B cell (primary cell): ENCODE measurements at regions not wholly inside any gene's neighbourhood (a gene's known extent, or its start where the extent isn't known, plus 50 kb on each side); places are given as distances from the start of the nearest gene placed in this dataset.
A peak's percentile ranks its signal among the peaks of the same experiment; 100 is the strongest.

Experiments used
- ATAC-seq: fragments of 200-7000 bp; cut with Tn5 transposase; one replicate; pipeline ENCODE4 v1.10.0; 2021; ENCODE audit warnings: low read depth, mild to moderate bottlenecking, moderate number of reproducible peaks, moderate library complexity
- CTCF ChIA-PET: fragments of 350-600 bp; sonication (Branson Sonifier 250); formaldehyde crosslinking; loops from one replicate; lab custom pipeline; 2021; ENCODE audit warnings: antibody characterized with exemption, inconsistent platforms; lab: Charles Lee
- POLR2A ChIA-PET: fragments of 350-600 bp; sonication (Branson Sonifier 250); formaldehyde crosslinking; loops from one replicate; lab custom pipeline; 2021; ENCODE audit warnings: antibody characterized with exemption; lab: Charles Lee
- DNase-seq: peaks from one replicate; pipeline ENCODE4 v3.0.0; 2013
- H2AFZ ChIP-seq: 2 replicates; pipeline ENCODE4 v1.6.1; 2012; ENCODE audit warnings: mild to moderate bottlenecking, low read depth, low read length; ENCODE audit not compliant: insufficient read depth, poor library complexity, severe bottlenecking
- H3K27ac ChIP-seq, 2 donors: 1 replicate in 1 of 2; 2 replicates in 1 of 2; pipeline ENCODE4 v1.5.1; 2012 to 2013; ENCODE audit warnings: low read length in 2 of 2, mild to moderate bottlenecking in 2 of 2, moderate library complexity in 1 of 2
- H3K27me3 ChIP-seq, 4 experiments: fragments of 200-600 bp in 1 of 4; sonication (generic) in 1 of 4; replicated peaks in 1 of 4; 1 replicate in 2 of 4; 2 replicates in 2 of 4; pipeline versions ENCODE4 v1.6.1 to v1.7.0; 2013 to 2016; ENCODE audit warnings: low read length in 3 of 4, mild to moderate bottlenecking in 2 of 4, mixed read lengths in 1 of 4, moderate library complexity in 1 of 4; ENCODE audit not compliant: insufficient read depth in 4 of 4, control insufficient read depth in 3 of 4; ENCODE audit errors: control extremely low read depth in 1 of 4
- H3K36me3 ChIP-seq, 2 experiments: replicated peaks in 1 of 2; 1 replicate in 1 of 2; 2 replicates in 1 of 2; pipeline versions ENCODE4 v1.6.1 to v1.7.1; 2013; ENCODE audit warnings: low read length in 1 of 2; ENCODE audit not compliant: insufficient read depth in 2 of 2, control insufficient read depth in 1 of 2; ENCODE audit errors: control extremely low read depth in 1 of 2, extremely low read depth in 1 of 2
- H3K4me1 ChIP-seq, 2 donors: fragments of 200-600 bp in 1 of 2; sonication (generic) in 1 of 2; 1 replicate in 1 of 2; 2 replicates in 1 of 2; pipeline versions ENCODE4 v1.5.1 to v1.6.1; 2013 to 2017; ENCODE audit warnings: low read length in 2 of 2; ENCODE audit not compliant: control insufficient read depth in 2 of 2, insufficient read depth in 2 of 2
- H3K4me2 ChIP-seq: replicated peaks from 2 replicates; pipeline ENCODE3; 2012; ENCODE audit warnings: mild to moderate bottlenecking, low read depth, low read length; ENCODE audit not compliant: poor library complexity, severe bottlenecking
- H3K4me3 ChIP-seq, 5 experiments: fragments of 200-600 bp in 1 of 5; sonication (generic) in 1 of 5; 1 replicate in 3 of 5; 2 replicates in 2 of 5; pipeline versions ENCODE4 v1.5.1 to v1.7.0; 2011 to 2016; ENCODE audit warnings: low read length in 4 of 5, mild to moderate bottlenecking in 4 of 5, low read depth in 2 of 5, control low read depth in 1 of 5, moderate library complexity in 1 of 5; ENCODE audit not compliant: insufficient read depth in 1 of 5; ENCODE audit errors: control extremely low read depth in 1 of 5, extremely low read depth in 1 of 5
- H3K79me2 ChIP-seq: fragments of 200-600 bp; sonication (generic); one replicate; pipeline ENCODE4 v1.6.0; 2016; ENCODE audit warnings: low read length; ENCODE audit not compliant: control insufficient read depth, insufficient read depth
- H3K9ac ChIP-seq: fragments of 200-600 bp; sonication (generic); 2 replicates; pipeline ENCODE4 v1.6.1; 2017; ENCODE audit warnings: mild to moderate bottlenecking, low read length, moderate library complexity
- H3K9me3 ChIP-seq, 3 donors: one replicate each; pipeline versions ENCODE4 v1.6.1 to v1.7.1; 2013; ENCODE audit warnings: low read length in 2 of 3; ENCODE audit not compliant: control insufficient read depth in 2 of 3, insufficient read depth in 1 of 3; ENCODE audit errors: control extremely low read depth in 1 of 3
- H4K20me1 ChIP-seq: 2 replicates; pipeline ENCODE4 v1.6.0; 2012; ENCODE audit warnings: mild to moderate bottlenecking, low read length; ENCODE audit not compliant: insufficient read depth, control insufficient read depth, poor library complexity, severe bottlenecking
- H3K27ac Mint-ChIP-seq: one replicate; pipeline ENCODE4 v1.8.0; 2021; ENCODE audit warnings: mixed read lengths
- H3K27me3 Mint-ChIP-seq: one replicate; pipeline ENCODE4 v1.8.0; 2021; ENCODE audit warnings: mixed read lengths
- H3K4me1 Mint-ChIP-seq: one replicate; pipeline ENCODE4 v1.8.0; 2021; ENCODE audit warnings: mixed read lengths
- H3K4me3 Mint-ChIP-seq: one replicate; pipeline ENCODE4 v1.8.0; 2021; ENCODE audit warnings: mixed read lengths
- H3K9me3 Mint-ChIP-seq: one replicate; pipeline ENCODE4 v1.8.0; 2022; ENCODE audit warnings: mixed read lengths; ENCODE audit not compliant: insufficient read depth
- CTCF ChIP-seq: fragments of 200-600 bp; IDR thresholded peaks from one replicate; pipeline ENCODE4 v1.8.0; 2022; ENCODE audit warnings: antibody characterized with exemption, mild to moderate bottlenecking
- EZH2 ChIP-seq: IDR thresholded peaks from 2 replicates; pipeline ENCODE4 v1.6.1; 2012; ENCODE audit warnings: borderline replicate concordance, low read depth, mild to moderate bottlenecking, moderate library complexity, low read length; ENCODE audit not compliant: insufficient read depth, poor library complexity, severe bottlenecking
- WGBS: methylation state at CpG from one replicate; pipeline ENCODE4 v1.1.5; 2013; ENCODE audit warnings: missing lambda C conversion rate; ENCODE audit not compliant: insufficient coverage; 5-methylcytosine and 5-hydroxymethylcytosine counted together
- intact Hi-C: fragments of 100-400 bp; cut with micrococcal nuclease; formaldehyde crosslinking; loops from one replicate; pipeline ENCODE4 v1.10.0; 2022

- intact Hi-C loops, result no loop called here
Measured at GRCh38 chr4:163748449-163748848, 254.0 kb downstream of the TMA16 start.

GRCh38 chr4:163755013-163755412 lies 260.5 kb downstream of the TMA16 start:
- TF ChIP-seq EZH2 (no peak), CTCF (peak; percentile 74)
- H3K79me2 ChIP-seq, result no peaks in the 10 kb centered on the region
- peak overlapping the region; percentile 29 for H3K4me2 ChIP-seq
- DNase-seq (peak; percentile 56), ATAC-seq (peak; percentile 54)
- Mint-ChIP-seq H3K4me1 (peaks cover 5% of the 10 kb centered on the region), H3K4me3 (peak overlapping the region; percentile 64), H3K27ac (no peak overlapping the region), H3K9me3 (no peaks in the 10 kb centered on the region), H3K27me3 (no peaks in the 10 kb centered on the region)
- peak overlapping the region in 1 of 5 experiments; percentile 8 for H3K4me3 ChIP-seq
- H2AFZ ChIP-seq, result peak overlapping the region; percentile 35
- ChIA-PET CTCF (interaction anchor here (0.6 to 9.1 kb wide), 18 partner anchors 10 to 976 kb away, joined by 3 to 225 read pairs (median 6); no protein-coding TSS in a partner anchor), POLR2A (interaction anchor here (1.5 kb wide), 1 partner anchor 205 kb away, joined by 4 read pairs; no protein-coding TSS in a partner anchor)
- H3K9me3 ChIP-seq, result no peaks in the 10 kb centered on the region
- peaks cover 5 to 6% of the 10 kb centered on the region in 2 donors for H3K4me1 ChIP-seq
- H3K36me3 ChIP-seq, result no peaks in the 10 kb centered on the region
- intact Hi-C loops, result loop anchor here (1.0 to 10.0 kb wide), 7 partner anchors 74 to 1258 kb away; no protein-coding TSS in a partner anchor
- H3K27me3 ChIP-seq, result no peaks in the 10 kb centered on the region
- no peak overlapping the region for H3K9ac ChIP-seq
- H3K27ac ChIP-seq, result no peak overlapping the region
- WGBS, result no CpG with 5 or more reads among the region's 3 CpGs
- no peaks in the 10 kb centered on the region for H4K20me1 ChIP-seq

More at GRCh38 chr4:163748449-163748848, 254.0 kb downstream of the TMA16 start:
- H3K4me2 ChIP-seq, result no peak overlapping the region
- H3K9ac ChIP-seq, result no peak overlapping the region
- no peaks in the 10 kb centered on the region for H3K9me3 Mint-ChIP-seq
- H3K4me1 Mint-ChIP-seq, result peaks cover 5% of the 10 kb centered on the region
- no peak overlapping the region for H3K27ac Mint-ChIP-seq
- 67% methylated on average over 1 of the region's 2 CpGs for WGBS
- H3K27me3 ChIP-seq, result no peaks in the 10 kb centered on the region
- ATAC-seq, result no peak
- H3K79me2 ChIP-seq, result no peaks in the 10 kb centered on the region
- H3K4me3 Mint-ChIP-seq, result no peak overlapping the region
- H4K20me1 ChIP-seq, result no peaks in the 10 kb centered on the region
- no peaks in the 10 kb centered on the region for H3K9me3 ChIP-seq
- H3K27ac ChIP-seq, result no peak overlapping the region
- H2AFZ ChIP-seq, result no peak overlapping the region
- DNase-seq, result no peak
- no peak overlapping the region for H3K4me3 ChIP-seq
- CTCF ChIA-PET, result interaction anchor here (0.6 to 2.5 kb wide), 2 partner anchors 35 to 192 kb away, joined by 3 to 12 read pairs; no protein-coding TSS in a partner anchor
- H3K36me3 ChIP-seq, result no peaks in the 10 kb centered on the region
- peaks cover 5% of the 10 kb centered on the region for H3K27me3 Mint-ChIP-seq
- POLR2A ChIA-PET, result no interaction called here
- TF ChIP-seq CTCF (no peak), EZH2 (no peak)
- peaks cover 0 to 8% of the 10 kb centered on the region in 2 donors for H3K4me1 ChIP-seq
